ENCODE measurements at regions not wholly inside any gene's neighbourhood (a gene's known extent, or its start where the extent isn't known, plus 50 kb on each side); places are given as distances from the start of the nearest gene placed in this dataset.

- Histone ChIP-seq H2BK120ac (ENCODE audit: low read depth, low read length) (no peak overlapping the region), H4K8ac (ENCODE audit: low read depth, low read length) (no peak overlapping the region), H3K9ac (ENCODE audit: low read length) (no peak overlapping the region)
Measured at GRCh38 chr17:77844681-77845080, 113.8 kb upstream of the TNRC6C start.

GRCh38 chr17:77845541-77846225 is 112.8 kb upstream of the TNRC6C start:
- H3K79me2 ChIP-seq (ENCODE audit: control insufficient read depth, insufficient read depth, low read length) = no peaks in the 10 kb centered on the region
- no peak overlapping the region for H2BK5ac ChIP-seq (ENCODE audit: low read length)
- no peak overlapping the region for H3K9ac ChIP-seq (ENCODE audit: low read length)
- no peak overlapping the region for H4K5ac ChIP-seq (ENCODE audit: low read length)
- no peak overlapping the region for H2AK5ac ChIP-seq (ENCODE audit: low read length)
- no peak overlapping the region for H3K56ac ChIP-seq (ENCODE audit: low read length)
- no peaks in the 10 kb centered on the region for H3K36me3 ChIP-seq (ENCODE audit: control insufficient read depth, insufficient read depth, low read length)
- no peaks in the 10 kb centered on the region for H3K27me3 ChIP-seq (ENCODE audit: insufficient read depth, low read length, poor library complexity)
- H3K18ac ChIP-seq (ENCODE audit: low read length) = no peak overlapping the region
- no peak overlapping the region for H3K4me3 ChIP-seq (ENCODE audit: low read length)
- H4K8ac ChIP-seq (ENCODE audit: low read depth, low read length) = no peak overlapping the region
- H2BK120ac ChIP-seq (ENCODE audit: low read depth, low read length) = no peak overlapping the region
- H3K4me2 ChIP-seq (ENCODE audit: low read length) = no peak overlapping the region
- no peak overlapping the region for H3K23ac ChIP-seq (ENCODE audit: low read length)
- WGBS (ENCODE audit: extremely low coverage, insufficient coverage, low lambda C conversion rate) = no CpG with 5 or more reads among the region's 19 CpGs
- H2BK15ac ChIP-seq (replicated peaks; ENCODE audit: low read depth) = no peak overlapping the region
- no peaks in the 10 kb centered on the region for H3K79me1 ChIP-seq (ENCODE audit: low read length)
- H3K27ac ChIP-seq (ENCODE audit: low read depth, low read length) = no peak overlapping the region
- H3K4me1 ChIP-seq (ENCODE audit: control insufficient read depth, low read depth, low read length) = no peaks in the 10 kb centered on the region
- H3K4ac ChIP-seq (ENCODE audit: low read depth, low read length) = no peak overlapping the region
- no peak for DNase-seq

More at GRCh38 chr17:77844681-77845080, 113.8 kb upstream of the TNRC6C start:
- WGBS (ENCODE audit: extremely low coverage, insufficient coverage, low lambda C conversion rate) = no CpG with 5 or more reads among the region's 11 CpGs
- no peak overlapping the region for H3K4ac ChIP-seq (ENCODE audit: low read depth, low read length)
- H3K4me1 ChIP-seq (ENCODE audit: control insufficient read depth, low read depth, low read length) = no peaks in the 10 kb centered on the region
- H3K18ac ChIP-seq (ENCODE audit: low read length) = no peak overlapping the region
- no peak overlapping the region for H3K27ac ChIP-seq (ENCODE audit: low read depth, low read length)
- H3K79me2 ChIP-seq (ENCODE audit: control insufficient read depth, insufficient read depth, low read length) = no peaks in the 10 kb centered on the region
- H2BK15ac ChIP-seq (replicated peaks; ENCODE audit: low read depth) = no peak overlapping the region
- H4K5ac ChIP-seq (ENCODE audit: low read length) = no peak overlapping the region
- H3K79me1 ChIP-seq (ENCODE audit: low read length) = no peaks in the 10 kb centered on the region
- no peak overlapping the region for H2AK5ac ChIP-seq (ENCODE audit: low read length)
- H2BK5ac ChIP-seq (ENCODE audit: low read length) = no peak overlapping the region
- H3K56ac ChIP-seq (ENCODE audit: low read length) = no peak overlapping the region
- no peaks in the 10 kb centered on the region for H3K27me3 ChIP-seq (ENCODE audit: insufficient read depth, low read length, poor library complexity)
- no peak overlapping the region for H3K23ac ChIP-seq (ENCODE audit: low read length)
- H3K36me3 ChIP-seq (ENCODE audit: control insufficient read depth, insufficient read depth, low read length) = no peaks in the 10 kb centered on the region
- H3K4me3 ChIP-seq (ENCODE audit: low read length) = no peak overlapping the region
- DNase-seq = no peak
- H3K4me2 ChIP-seq (ENCODE audit: low read length) = no peak overlapping the region

- Histone ChIP-seq H3K79me1 (ENCODE audit: low read length) (no peaks in the 10 kb centered on the region), H3K4me3 (ENCODE audit: low read length) (no peak overlapping the region), H2BK5ac (ENCODE audit: low read length) (no peak overlapping the region), H3K4me1 (ENCODE audit: control insufficient read depth, low read depth, low read length) (no peaks in the 10 kb centered on the region), H3K23ac (ENCODE audit: low read length) (no peak overlapping the region), H3K27ac (ENCODE audit: low read depth, low read length) (no peak overlapping the region), H3K9ac (ENCODE audit: low read length) (no peak overlapping the region), H4K8ac (ENCODE audit: low read depth, low read length) (no peak overlapping the region), H3K36me3 (ENCODE audit: control insufficient read depth, insufficient read depth, low read length) (no peaks in the 10 kb centered on the region), H2BK15ac (replicated peaks; ENCODE audit: low read depth) (no peak overlapping the region), H3K4ac (ENCODE audit: low read depth, low read length) (no peak overlapping the region), H3K18ac (ENCODE audit: low read length) (no peak overlapping the region), H2AK5ac (ENCODE audit: low read length) (no peak overlapping the region), H2BK120ac (ENCODE audit: low read depth, low read length) (no peak overlapping the region), H4K5ac (ENCODE audit: low read length) (no peak overlapping the region), H3K79me2 (ENCODE audit: control insufficient read depth, insufficient read depth, low read length) (no peaks in the 10 kb centered on the region), H3K27me3 (ENCODE audit: insufficient read depth, low read length, poor library complexity) (no peaks in the 10 kb centered on the region), H3K4me2 (ENCODE audit: low read length) (no peak overlapping the region), H3K56ac (ENCODE audit: low read length) (no peak overlapping the region)
- no peak for DNase-seq
- no CpG with 5 or more reads among the region's 5 CpGs for WGBS (ENCODE audit: extremely low coverage, insufficient coverage, low lambda C conversion rate)
Measured at GRCh38 chr17:77846531-77847085, 111.9 kb upstream of the TNRC6C start.

- Histone ChIP-seq H3K4me3 (ENCODE audit: low read length) (no peak overlapping the region), H4K5ac (ENCODE audit: low read length) (no peak overlapping the region), H3K18ac (ENCODE audit: low read length) (no peak overlapping the region), H3K79me1 (ENCODE audit: low read length) (no peaks in the 10 kb centered on the region), H4K8ac (ENCODE audit: low read depth, low read length) (no peak overlapping the region), H3K27ac (ENCODE audit: low read depth, low read length) (no peak overlapping the region), H3K4me2 (ENCODE audit: low read length) (no peak overlapping the region), H3K79me2 (ENCODE audit: control insufficient read depth, insufficient read depth, low read length) (no peaks in the 10 kb centered on the region), H3K4me1 (ENCODE audit: control insufficient read depth, low read depth, low read length) (no peaks in the 10 kb centered on the region), H2BK5ac (ENCODE audit: low read length) (no peak overlapping the region), H2AK5ac (ENCODE audit: low read length) (no peak overlapping the region), H3K36me3 (ENCODE audit: control insufficient read depth, insufficient read depth, low read length) (no peaks in the 10 kb centered on the region), H2BK15ac (replicated peaks; ENCODE audit: low read depth) (no peak overlapping the region), H2BK120ac (ENCODE audit: low read depth, low read length) (no peak overlapping the region), H3K23ac (ENCODE audit: low read length) (no peak overlapping the region), H3K56ac (ENCODE audit: low read length) (no peak overlapping the region), H3K4ac (ENCODE audit: low read depth, low read length) (no peak overlapping the region), H3K9ac (ENCODE audit: low read length) (no peak overlapping the region), H3K27me3 (ENCODE audit: insufficient read depth, low read length, poor library complexity) (no peaks in the 10 kb centered on the region)
- no CpG with 5 or more reads among the region's 20 CpGs for WGBS (ENCODE audit: extremely low coverage, insufficient coverage, low lambda C conversion rate)
- no peak for DNase-seq
Measured at GRCh38 chr17:77847221-77848085, 111.0 kb upstream of the TNRC6C start.

GRCh38 chr17:77848257-77848656 is 110.2 kb upstream of the TNRC6C start:
- Histone ChIP-seq H4K8ac (ENCODE audit: low read depth, low read length) (no peak overlapping the region), H3K4me3 (ENCODE audit: low read length) (no peak overlapping the region), H4K5ac (ENCODE audit: low read length) (no peak overlapping the region), H3K79me2 (ENCODE audit: control insufficient read depth, insufficient read depth, low read length) (no peaks in the 10 kb centered on the region), H3K56ac (ENCODE audit: low read length) (no peak overlapping the region), H2BK120ac (ENCODE audit: low read depth, low read length) (no peak overlapping the region), H3K18ac (ENCODE audit: low read length) (no peak overlapping the region), H3K36me3 (ENCODE audit: control insufficient read depth, insufficient read depth, low read length) (no peaks in the 10 kb centered on the region), H3K79me1 (ENCODE audit: low read length) (no peaks in the 10 kb centered on the region), H3K27ac (ENCODE audit: low read depth, low read length) (no peak overlapping the region), H2AK5ac (ENCODE audit: low read length) (no peak overlapping the region), H3K9ac (ENCODE audit: low read length) (no peak overlapping the region), H2BK15ac (replicated peaks; ENCODE audit: low read depth) (no peak overlapping the region), H2BK5ac (ENCODE audit: low read length) (no peak overlapping the region), H3K4me1 (ENCODE audit: control insufficient read depth, low read depth, low read length) (no peaks in the 10 kb centered on the region), H3K4ac (ENCODE audit: low read depth, low read length) (no peak overlapping the region), H3K4me2 (ENCODE audit: low read length) (no peak overlapping the region), H3K27me3 (ENCODE audit: insufficient read depth, low read length, poor library complexity) (no peaks in the 10 kb centered on the region), H3K23ac (ENCODE audit: low read length) (no peak overlapping the region)
- WGBS (ENCODE audit: extremely low coverage, insufficient coverage, low lambda C conversion rate) = no CpG with 5 or more reads among the region's 12 CpGs
- no peak for DNase-seq

All from mesendoderm (in vitro differentiated cells).